ENCODE measurements at regions not wholly inside any gene's neighbourhood (a gene's known extent, or its start where the extent isn't known, plus 50 kb on each side); places are given as distances from the start of the nearest gene placed in this dataset.

DNA sequence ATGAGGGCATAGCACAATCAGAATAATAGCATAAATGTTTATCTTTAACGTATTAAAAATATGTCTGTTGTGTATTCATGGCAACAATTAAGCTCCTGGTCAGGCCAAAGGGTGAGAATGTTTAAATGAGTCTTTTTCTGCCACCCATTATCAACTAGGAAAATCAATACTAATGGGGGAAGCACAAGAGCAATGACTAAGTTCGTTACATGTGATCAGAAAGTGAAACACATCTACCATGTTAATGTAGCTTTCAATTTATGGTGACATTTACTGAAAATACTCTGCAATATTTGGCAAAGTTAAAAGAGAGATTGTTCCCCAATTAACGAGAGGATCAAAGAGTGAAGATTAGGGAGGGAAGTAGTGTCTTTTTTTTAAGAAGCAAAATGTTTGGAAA, 143.7 kb downstream of the NAA11 start:
- TF ChIP-seq, protein P1, sequence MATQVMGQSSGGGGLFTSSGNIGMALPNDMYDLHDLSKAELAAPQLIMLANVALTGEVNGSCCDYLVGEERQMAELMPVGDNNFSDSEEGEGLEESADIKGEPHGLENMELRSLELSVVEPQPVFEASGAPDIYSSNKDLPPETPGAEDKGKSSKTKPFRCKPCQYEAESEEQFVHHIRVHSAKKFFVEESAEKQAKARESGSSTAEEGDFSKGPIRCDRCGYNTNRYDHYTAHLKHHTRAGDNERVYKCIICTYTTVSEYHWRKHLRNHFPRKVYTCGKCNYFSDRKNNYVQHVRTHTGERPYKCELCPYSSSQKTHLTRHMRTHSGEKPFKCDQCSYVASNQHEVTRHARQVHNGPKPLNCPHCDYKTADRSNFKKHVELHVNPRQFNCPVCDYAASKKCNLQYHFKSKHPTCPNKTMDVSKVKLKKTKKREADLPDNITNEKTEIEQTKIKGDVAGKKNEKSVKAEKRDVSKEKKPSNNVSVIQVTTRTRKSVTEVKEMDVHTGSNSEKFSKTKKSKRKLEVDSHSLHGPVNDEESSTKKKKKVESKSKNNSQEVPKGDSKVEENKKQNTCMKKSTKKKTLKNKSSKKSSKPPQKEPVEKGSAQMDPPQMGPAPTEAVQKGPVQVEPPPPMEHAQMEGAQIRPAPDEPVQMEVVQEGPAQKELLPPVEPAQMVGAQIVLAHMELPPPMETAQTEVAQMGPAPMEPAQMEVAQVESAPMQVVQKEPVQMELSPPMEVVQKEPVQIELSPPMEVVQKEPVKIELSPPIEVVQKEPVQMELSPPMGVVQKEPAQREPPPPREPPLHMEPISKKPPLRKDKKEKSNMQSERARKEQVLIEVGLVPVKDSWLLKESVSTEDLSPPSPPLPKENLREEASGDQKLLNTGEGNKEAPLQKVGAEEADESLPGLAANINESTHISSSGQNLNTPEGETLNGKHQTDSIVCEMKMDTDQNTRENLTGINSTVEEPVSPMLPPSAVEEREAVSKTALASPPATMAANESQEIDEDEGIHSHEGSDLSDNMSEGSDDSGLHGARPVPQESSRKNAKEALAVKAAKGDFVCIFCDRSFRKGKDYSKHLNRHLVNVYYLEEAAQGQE (IDR thresholded peaks at IDR 0.05; ENCODE audit: borderline replicate concordance), result no peak
- TF ChIP-seq POLR2AphosphoS5 (IDR thresholded peaks at IDR 0.05) (no peak), TAF1 (IDR thresholded peaks at IDR 0.05; ENCODE audit: low read depth) (no peak), SMC3 (conservative IDR thresholded peaks at IDR 0.05; ENCODE audit: poor library complexity) (no peak)
